IMR-90 (cell line): ENCODE measurements at regions not wholly inside any gene's neighbourhood (a gene's known extent, or its start where the extent isn't known, plus 50 kb on each side); places are given as distances from the start of the nearest gene placed in this dataset.

Source experiments
- ATAC-seq: fragments of 200-7000 bp; cut with Tn5 transposase; 2 replicates; pipeline ENCODE4 v1.9.1; 2020; ENCODE audit warnings: low read depth, mild to moderate bottlenecking, moderate library complexity
- BruUV-seq: library from RNA; stranded (reverse); fragments of 400-500 nt; replicated peaks from 2 replicates; lab custom pipeline; 2021; lab: Mats Ljungman, UMichigan
- CTCF ChIA-PET: fragments of 300-600 bp; formaldehyde crosslinking; extraction: SDS; loops from one replicate; lab custom pipeline; 2021; ENCODE audit warnings: antibody characterized with exemption; lab: Yijun Ruan, JAX
- POLR2A ChIA-PET: fragments of 300-600 bp; sonication (Branson Sonifier 250); formaldehyde crosslinking; loops from one replicate; lab custom pipeline; 2022; ENCODE audit warnings: antibody characterized with exemption; ENCODE audit not compliant: unreplicated experiment; lab: Charles Lee
- DNase-seq: peaks from one replicate; pipeline ENCODE4 v3.0.0; 2013
- H2AFZ ChIP-seq: replicated peaks from 2 replicates; pipeline ENCODE3; 2013; ENCODE audit warnings: low read length, mild to moderate bottlenecking; ENCODE audit not compliant: poor library complexity
- H2AK5ac ChIP-seq: 2 replicates; pipeline ENCODE4 v1.6.1; 2013; ENCODE audit warnings: low read depth, low read length, inconsistent platforms
- H2AK9ac ChIP-seq: replicated peaks from 2 replicates; pipeline ENCODE3; 2013; ENCODE audit warnings: mild to moderate bottlenecking, low read depth, low read length, moderate library complexity; ENCODE audit not compliant: poor library complexity
- H2BK120ac ChIP-seq: 2 replicates; pipeline ENCODE4 v1.6.1; 2013; ENCODE audit warnings: low read depth, low read length, inconsistent platforms
- H2BK15ac ChIP-seq: 3 replicates; pipeline ENCODE4 v1.6.1; 2013; ENCODE audit warnings: low read depth, low read length, inconsistent platforms
- H2BK20ac ChIP-seq: 2 replicates; pipeline ENCODE4 v1.6.1; 2013; ENCODE audit warnings: low read depth, mild to moderate bottlenecking, inconsistent platforms, low read length, moderate library complexity
- H2BK5ac ChIP-seq: 2 replicates; pipeline ENCODE4 v1.6.1; 2013; ENCODE audit warnings: mild to moderate bottlenecking, low read depth, low read length, inconsistent platforms; ENCODE audit not compliant: poor library complexity, severe bottlenecking
- H3K14ac ChIP-seq: replicated peaks from 2 replicates; pipeline ENCODE4 v1.6.1; 2013; ENCODE audit warnings: low read depth, low read length, inconsistent platforms
- H3K18ac ChIP-seq: 2 replicates; pipeline ENCODE4 v1.6.1; 2013; ENCODE audit warnings: low read depth, low read length, control low read depth
- H3K23ac ChIP-seq: 2 replicates; pipeline ENCODE4 v1.6.1; 2013; ENCODE audit warnings: low read depth, low read length, inconsistent platforms
- H3K27ac ChIP-seq: 2 replicates; pipeline ENCODE4 v1.5.1; 2013; ENCODE audit warnings: mild to moderate bottlenecking, control low read depth, low read length; ENCODE audit not compliant: insufficient read depth
- H3K27me3 ChIP-seq: 2 replicates; pipeline ENCODE4 v1.6.1; 2013; ENCODE audit warnings: low read length; ENCODE audit not compliant: control insufficient read depth, insufficient read depth
- H3K36me3 ChIP-seq: 2 replicates; pipeline ENCODE4 v1.6.1; 2013; ENCODE audit warnings: low read length, mixed read lengths; ENCODE audit not compliant: control insufficient read depth, insufficient read depth
- H3K4ac ChIP-seq: 2 replicates; pipeline ENCODE4 v1.6.1; 2013; ENCODE audit warnings: low read depth, low read length, inconsistent platforms
- H3K4me1 ChIP-seq: 2 replicates; pipeline ENCODE4 v1.6.1; 2013; ENCODE audit warnings: low read length, mixed read lengths; ENCODE audit not compliant: control insufficient read depth, insufficient read depth
- H3K4me2 ChIP-seq: 2 replicates; pipeline ENCODE4 v1.6.1; 2013; ENCODE audit warnings: low read depth, mild to moderate bottlenecking, control low read depth, low read length, moderate library complexity
- H3K4me3 ChIP-seq: 2 replicates; pipeline ENCODE4 v1.5.1; 2013; ENCODE audit warnings: low read depth, mild to moderate bottlenecking, control low read depth, low read length, moderate library complexity; ENCODE audit not compliant: insufficient read depth
- H3K56ac ChIP-seq: 2 replicates; pipeline ENCODE4 v1.6.1; 2013; ENCODE audit warnings: low read length, inconsistent platforms; ENCODE audit not compliant: insufficient read depth; ENCODE audit errors: extremely low read depth
- H3K79me1 ChIP-seq, 2 experiments: 2 replicates each; pipeline ENCODE4 v1.6.1; 2013; ENCODE audit warnings: low read length in 2 of 2, inconsistent platforms in 1 of 2, low read depth in 1 of 2
- H3K9ac ChIP-seq: 2 replicates; pipeline ENCODE4 v1.6.1; 2013; ENCODE audit warnings: low read depth, low read length, control low read depth
- H3K9me1 ChIP-seq: 2 replicates; pipeline ENCODE4 v1.6.1; 2013; ENCODE audit warnings: low read length, inconsistent platforms; ENCODE audit not compliant: insufficient read depth
- H3K9me3 ChIP-seq: 2 replicates; pipeline ENCODE4 v1.6.1; 2013; ENCODE audit warnings: low read length; ENCODE audit not compliant: control insufficient read depth, insufficient read depth
- H4K20me1 ChIP-seq: 2 replicates; pipeline ENCODE4 v1.6.1; 2013; ENCODE audit warnings: low read length, inconsistent platforms; ENCODE audit not compliant: insufficient read depth
- H4K5ac ChIP-seq: 2 replicates; pipeline ENCODE4 v1.6.1; 2013; ENCODE audit warnings: mild to moderate bottlenecking, low read depth, low read length, control low read depth
- H4K8ac ChIP-seq, 2 experiments: 2 replicates each; pipeline ENCODE4 v1.6.1; 2013; ENCODE audit warnings: low read depth in 2 of 2, low read length in 2 of 2, control low read depth in 1 of 2, inconsistent platforms in 1 of 2
- H4K91ac ChIP-seq: 2 replicates; pipeline ENCODE4 v1.6.1; 2013; ENCODE audit warnings: low read depth, low read length, inconsistent platforms; ENCODE audit not compliant: insufficient read depth
- BHLHE40 ChIP-seq: fragments of 150-350 bp; IDR thresholded peaks from 2 replicates; pipeline ENCODE4 v1.6.1; 2016; ENCODE audit warnings: mild to moderate bottlenecking, low read depth, low read length
- CEBPB ChIP-seq: IDR thresholded peaks from 2 replicates; pipeline ENCODE4 v1.6.1; 2012; ENCODE audit warnings: low read depth, low read length, improper control_type of control experiment
- CHD1 ChIP-seq: IDR thresholded peaks from 2 replicates; pipeline ENCODE4 v1.6.1; 2012; ENCODE audit warnings: low read depth, low read length, improper control_type of control experiment
- CTCF ChIP-seq: conservative IDR thresholded peaks from 2 replicates; pipeline ENCODE4 v1.5.1; 2012; ENCODE audit warnings: mild to moderate bottlenecking, low read depth, low read length, improper control_type of control experiment
- ELK1 ChIP-seq: fragments of 150-350 bp; IDR thresholded peaks from 2 replicates; pipeline ENCODE4 v1.6.1; 2016; ENCODE audit warnings: low read depth, mild to moderate bottlenecking, low read length, moderate library complexity, borderline replicate concordance
- FOS ChIP-seq: fragments of 150-350 bp; IDR thresholded peaks from 2 replicates; pipeline ENCODE4 v1.6.1; 2016; ENCODE audit warnings: low read depth, low read length
- MAFK ChIP-seq: IDR thresholded peaks from 2 replicates; pipeline ENCODE4 v1.6.1; 2012; ENCODE audit warnings: low read depth, low read length, improper control_type of control experiment
- MAZ ChIP-seq: IDR thresholded peaks from 2 replicates; pipeline ENCODE4 v1.6.1; 2012; ENCODE audit warnings: low read depth, mild to moderate bottlenecking, low read length, improper control_type of control experiment, moderate library complexity, borderline replicate concordance
- MXI1 ChIP-seq: IDR thresholded peaks from 2 replicates; pipeline ENCODE4 v1.6.1; 2012; ENCODE audit warnings: low read depth, mild to moderate bottlenecking, low read length, moderate library complexity, borderline replicate concordance
- NFE2L2 ChIP-seq: fragments of 150-350 bp; IDR thresholded peaks from 2 replicates; pipeline ENCODE4 v1.6.1; 2016; ENCODE audit warnings: low read depth, mild to moderate bottlenecking, low read length
- POLR2A ChIP-seq: IDR thresholded peaks from 2 replicates; pipeline ENCODE4 v1.6.1; 2012; ENCODE audit warnings: mild to moderate bottlenecking, low read depth, low read length
- RAD21 ChIP-seq: IDR thresholded peaks from 2 replicates; pipeline ENCODE4 v1.6.1; 2012; ENCODE audit warnings: low read length, improper control_type of control experiment
- RCOR1 ChIP-seq: IDR thresholded peaks from 2 replicates; pipeline ENCODE4 v1.6.1; 2012; ENCODE audit warnings: mild to moderate bottlenecking, low read length, improper control_type of control experiment; ENCODE audit not compliant: insufficient replicate concordance
- RFX5 ChIP-seq: IDR thresholded peaks from 2 replicates; pipeline ENCODE4 v1.8.0; 2012; ENCODE audit warnings: low read depth, mild to moderate bottlenecking, low read length, moderate library complexity
- SMC3 ChIP-seq: fragments of 150-350 bp; IDR thresholded peaks from 2 replicates; pipeline ENCODE4 v1.6.1; 2016; ENCODE audit warnings: low read depth, mild to moderate bottlenecking, antibody characterized with exemption, low read length, moderate library complexity
- USF2 ChIP-seq: fragments of 150-350 bp; IDR thresholded peaks from 2 replicates; pipeline ENCODE4 v1.6.1; 2017; ENCODE audit warnings: mild to moderate bottlenecking, antibody characterized with exemption, low read length, low read depth
- WGBS, 2 experiments: methylation state at CpG; one replicate each; pipeline versions ENCODE4 v1.1.5 to v1.1.7; 2013; ENCODE audit warnings: missing lambda C conversion rate in 2 of 2; ENCODE audit not compliant: insufficient read length in 1 of 2; ENCODE audit errors: extremely low coverage in 2 of 2; 5-methylcytosine and 5-hydroxymethylcytosine counted together
- dilution Hi-C: fragments of 300-500 bp; cut with HindIII; formaldehyde crosslinking; loops from one replicate; pipeline ENCODE4 v1.14.3; 2018; ENCODE audit warnings: low sequenced_read_pairs; ENCODE audit not compliant: unreplicated experiment
- in situ Hi-C: fragments of 300-500 bp; cut with MboI; formaldehyde crosslinking; loops from 3 replicates; pipeline ENCODE4 v1.14.3; 2019; ENCODE audit warnings: low sequenced_read_pairs, inconsistent platforms, mixed read lengths
- intact Hi-C: fragments of 100-400 bp; cut with micrococcal nuclease; formaldehyde crosslinking; loops from 2 replicates; pipeline ENCODE4 v1.10.0; 2022

- dilution Hi-C loops, result no loop called here
Measured at GRCh38 chrX:131915488-131915887, 107.6 kb upstream of the STK26 start.

More at GRCh38 chrX:131915488-131915887, 107.6 kb upstream of the STK26 start:
- no CpG with 5 or more reads among the region's 3 CpGs for WGBS, 2 experiments
- ChIA-PET CTCF (no interaction called here), POLR2A (no interaction called here)
- Histone ChIP-seq H3K9me1 (no peaks in the 10 kb centered on the region), H4K20me1 (no peaks in the 10 kb centered on the region), H3K9me3 (peaks cover 2% of the 10 kb centered on the region; the same call in 1 of the 2 replicates), H3K79me1 (no peaks in the 10 kb centered on the region), H2BK15ac (no peak overlapping the region), H4K91ac (no peak overlapping the region), H3K23ac (no peak overlapping the region), H3K27me3 (peaks cover 5% of the 10 kb centered on the region), H4K8ac (no peak overlapping the region), H3K56ac (no peak overlapping the region), H3K4me1 (no peaks in the 10 kb centered on the region), H2AFZ (no peak overlapping the region), H2BK5ac (no peak overlapping the region), H3K4me2 (no peak overlapping the region), H3K18ac (no peak overlapping the region), H3K27ac (no peak overlapping the region), H2BK120ac (no peak overlapping the region), H3K4ac (no peak overlapping the region), H3K14ac (no peak overlapping the region), H3K9ac (no peak overlapping the region), H3K36me3 (no peaks in the 10 kb centered on the region), H2AK9ac (no peak overlapping the region), H2AK5ac (no peak overlapping the region), H3K4me3 (no peak overlapping the region), H2BK20ac (no peak overlapping the region), H4K5ac (no peak overlapping the region)
- in situ Hi-C loops (no loop called here), intact Hi-C loops (no loop called here)
- no peak for DNase-seq
- TF ChIP-seq RFX5 (no peak), FOS (no peak), POLR2A (no peak), CTCF (no peak), RAD21 (no peak), NFE2L2 (no peak), SMC3 (no peak), CHD1 (no peak), USF2 (no peak), MXI1 (no peak), CEBPB (no peak), RCOR1 (no peak), MAFK (no peak), BHLHE40 (no peak), ELK1 (no peak), MAZ (no peak)
- ATAC-seq, result no peak
- BruUV-seq, result no TSS peak
